GM21390 (cell line): ENCODE measurements at regions not wholly inside any gene's neighbourhood (a gene's known extent, or its start where the extent isn't known, plus 50 kb on each side); places are given as distances from the start of the nearest gene placed in this dataset.
"Not testable (repeated sequence)": the region's sequence is repeated elsewhere in the genome, so short reads cannot be mapped to it uniquely, and the experiment has no call there.

Source experiments
- ATAC-seq: cut with Tn5 transposase; IDR thresholded peaks from one replicate; pipeline ENCODE4 v1.9.1; 2021; ENCODE audit not compliant: unreplicated experiment

DNA sequence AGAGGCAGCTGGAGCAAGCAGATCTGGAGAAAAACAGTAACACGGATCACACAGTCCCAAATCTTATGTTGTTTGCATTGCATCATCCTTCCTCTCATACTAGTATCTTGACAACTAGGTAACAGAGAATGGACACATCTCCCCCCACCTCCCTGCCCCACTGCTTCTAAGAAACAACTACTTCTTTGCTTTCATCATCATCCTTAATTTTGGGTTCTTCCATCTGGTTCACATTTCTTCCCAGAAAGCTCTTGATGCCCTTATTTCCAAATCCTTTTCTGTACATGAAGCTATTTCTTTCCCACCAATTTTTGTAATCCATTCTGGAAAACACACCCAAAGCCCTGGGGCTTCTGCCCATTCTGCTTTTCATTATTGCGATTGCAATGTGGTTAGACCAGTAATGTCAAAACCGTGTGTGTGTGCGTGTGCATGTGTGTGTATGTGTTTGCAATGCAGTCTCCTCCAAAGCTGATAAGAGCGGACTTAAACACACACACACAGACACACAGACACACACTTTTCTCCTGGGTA lies 254.7 kb upstream of the SLC30A5 start:
- no peak for ATAC-seq

- ATAC-seq, result no peak
These were observed 250.0 kb upstream of the SLC30A5 start for GRCh38 chr5:68843624-68844364.

- no peak for ATAC-seq
These were observed 248.7 kb upstream of the SLC30A5 start for GRCh38 chr5:68845131-68845530.

GRCh38 chr5:68846828-68847227 lies 247.0 kb upstream of the SLC30A5 start:
- ATAC-seq, result no peak

DNA sequence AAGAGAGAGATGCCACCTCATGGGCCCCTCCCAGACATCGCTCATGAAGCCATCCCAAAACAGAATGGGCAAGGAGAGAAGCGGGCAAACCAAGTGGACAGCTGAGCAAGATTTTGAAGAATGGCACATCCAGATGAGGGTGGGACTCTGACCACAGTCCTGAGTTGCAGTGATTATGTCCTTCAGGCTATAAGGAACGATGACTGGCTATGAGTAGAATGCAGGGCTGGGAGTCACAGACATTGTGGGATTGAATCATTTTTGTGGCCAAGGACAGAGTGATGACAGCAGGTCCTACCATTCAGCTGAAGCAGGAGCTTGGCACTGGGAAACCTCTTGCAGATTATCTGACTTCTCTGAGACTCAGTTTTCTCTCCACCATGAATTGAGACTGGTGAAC lies 245.7 kb upstream of the SLC30A5 start:
- ATAC-seq, result no peak

DNA sequence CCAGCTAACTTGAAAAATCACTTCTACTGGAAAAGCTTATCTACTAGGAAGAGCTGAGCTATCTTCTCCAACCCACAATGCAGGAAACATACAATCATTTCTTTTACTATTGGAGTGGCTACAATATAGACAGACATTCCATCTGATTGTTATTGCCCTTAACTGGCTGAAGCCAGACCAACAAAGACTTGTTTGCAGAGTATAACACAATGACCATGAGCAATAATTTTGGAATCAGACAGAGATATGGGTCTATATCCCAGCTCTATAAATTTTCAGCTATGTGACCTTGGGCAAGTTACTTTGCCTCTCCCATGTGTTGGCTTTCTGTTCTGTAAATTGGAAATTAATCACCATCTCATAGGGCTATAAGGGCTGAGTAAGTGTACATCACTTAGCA lies 244.7 kb upstream of the SLC30A5 start:
- no peak for ATAC-seq

- ATAC-seq, result no peak
These were observed 243.9 kb upstream of the SLC30A5 start for GRCh38 chr5:68849906-68850305.

DNA sequence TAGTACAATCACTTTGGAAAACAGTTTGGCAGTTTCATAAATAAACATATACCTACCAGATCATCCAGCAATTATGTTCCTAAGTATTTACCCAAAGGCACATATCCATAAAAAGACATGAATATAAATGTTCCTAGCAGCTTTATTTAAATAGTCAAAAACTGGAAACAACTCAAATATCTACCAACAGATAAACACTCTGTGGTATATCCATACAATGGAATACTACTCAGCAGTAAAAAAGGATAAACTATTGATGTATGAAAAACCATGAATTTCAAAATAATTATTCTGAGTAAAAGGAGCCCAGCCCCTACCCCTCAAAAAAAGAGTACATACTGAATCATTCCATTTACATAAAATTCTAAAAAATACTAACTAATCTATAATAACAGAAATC lies 232.7 kb upstream of the SLC30A5 start:
- ATAC-seq, result no peak

DNA sequence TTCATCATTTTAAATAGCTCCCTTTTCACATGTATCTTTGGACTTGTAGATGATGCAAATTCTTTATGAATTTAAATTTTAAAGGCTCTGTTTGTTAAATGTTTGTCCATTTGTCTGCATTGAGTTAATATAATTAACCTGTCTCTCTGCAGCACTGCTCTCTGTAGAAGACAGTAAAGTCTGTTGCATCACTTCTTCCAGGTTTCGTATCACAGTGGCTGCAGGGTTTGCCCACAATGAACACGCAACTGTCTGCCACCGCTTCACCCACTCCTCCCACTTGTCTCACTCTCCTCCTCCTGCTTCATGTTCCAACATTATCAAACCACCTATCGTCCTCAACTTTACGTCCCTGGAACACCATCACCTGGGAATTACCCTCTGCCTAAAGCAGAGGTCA lies 231.3 kb upstream of the SLC30A5 start:
- no peak for ATAC-seq

GRCh38 chr5:68865192-68865591 lies 228.6 kb upstream of the SLC30A5 start:
- ATAC-seq, result not testable (repeated sequence)

DNA sequence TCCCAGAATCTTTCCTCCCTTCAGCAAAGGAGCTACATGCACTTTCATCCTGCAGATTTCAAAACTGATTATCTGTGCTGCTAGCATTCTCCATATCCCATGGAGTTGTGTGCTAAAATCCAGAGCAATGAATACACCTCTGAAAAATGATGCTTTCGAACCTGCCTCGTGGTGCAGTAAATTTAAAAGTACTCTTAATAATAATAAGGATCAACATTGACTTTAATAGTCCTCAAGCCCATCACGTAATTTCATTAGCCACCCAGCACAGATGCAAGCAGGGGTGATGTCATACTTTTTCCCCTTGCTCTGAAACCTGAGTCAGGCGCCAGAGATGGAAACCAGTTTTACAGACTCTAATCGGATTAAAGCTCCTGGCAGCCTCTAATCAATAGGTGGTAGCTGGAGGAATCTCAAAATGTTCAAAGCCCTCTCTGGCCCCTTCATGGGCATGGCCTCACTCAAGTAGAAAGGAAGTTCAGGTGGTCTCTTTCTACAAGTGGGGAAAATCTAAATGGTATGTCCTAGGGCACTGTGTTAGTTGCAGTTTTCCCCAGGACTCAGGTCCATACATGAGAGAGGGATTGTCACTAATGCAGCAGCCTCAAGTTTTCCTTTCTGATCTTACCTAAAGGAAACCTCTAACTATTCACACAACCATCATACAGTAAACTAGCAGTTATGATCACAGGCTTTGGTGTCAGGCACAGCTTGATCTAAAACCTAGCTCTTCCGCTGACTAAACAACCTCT lies 221.6 kb upstream of the SLC30A5 start:
- ATAC-seq, result no peak

- no peak for ATAC-seq
These were observed 220.6 kb upstream of the SLC30A5 start for GRCh38 chr5:68873198-68873597.

DNA sequence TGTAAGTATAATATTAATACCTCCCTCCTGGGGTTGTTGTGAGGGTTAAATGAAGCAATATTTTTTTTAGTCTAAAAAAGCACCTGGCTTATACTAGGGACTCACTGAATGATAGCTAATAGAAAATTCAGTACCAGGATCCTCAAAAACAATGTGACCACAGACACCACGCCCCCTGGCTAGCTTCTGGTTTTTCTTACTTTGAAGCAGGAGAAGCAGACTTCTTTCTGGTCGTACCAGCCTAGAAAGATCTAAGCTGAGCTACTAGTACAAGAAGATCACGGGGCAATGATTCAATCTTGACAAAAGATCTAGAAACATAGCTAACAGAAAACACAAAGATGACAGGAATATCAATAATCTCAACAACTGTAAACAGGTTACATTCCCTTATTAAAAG lies 218.5 kb upstream of the SLC30A5 start:
- no peak for ATAC-seq

DNA sequence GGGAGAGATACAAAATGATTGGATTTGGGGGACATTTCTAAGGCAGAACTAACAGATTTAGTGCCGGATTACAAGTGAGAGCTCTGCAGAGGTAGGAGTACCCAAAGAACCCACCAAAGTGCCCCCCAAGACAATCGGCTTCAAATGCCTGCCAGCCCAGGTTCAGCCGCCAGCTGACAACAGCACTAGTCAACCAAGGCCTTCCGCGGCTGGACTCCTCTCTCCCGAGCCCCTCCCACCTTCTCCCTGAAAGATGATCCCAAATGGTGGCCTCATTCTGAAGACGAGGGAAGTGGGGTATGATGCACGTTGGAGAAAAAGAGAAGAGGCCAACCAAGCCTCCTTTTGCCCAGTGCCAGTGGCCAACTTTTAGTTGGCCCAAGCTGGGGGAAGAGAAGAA lies 210.4 kb upstream of the SLC30A5 start:
- ATAC-seq, result no peak

DNA sequence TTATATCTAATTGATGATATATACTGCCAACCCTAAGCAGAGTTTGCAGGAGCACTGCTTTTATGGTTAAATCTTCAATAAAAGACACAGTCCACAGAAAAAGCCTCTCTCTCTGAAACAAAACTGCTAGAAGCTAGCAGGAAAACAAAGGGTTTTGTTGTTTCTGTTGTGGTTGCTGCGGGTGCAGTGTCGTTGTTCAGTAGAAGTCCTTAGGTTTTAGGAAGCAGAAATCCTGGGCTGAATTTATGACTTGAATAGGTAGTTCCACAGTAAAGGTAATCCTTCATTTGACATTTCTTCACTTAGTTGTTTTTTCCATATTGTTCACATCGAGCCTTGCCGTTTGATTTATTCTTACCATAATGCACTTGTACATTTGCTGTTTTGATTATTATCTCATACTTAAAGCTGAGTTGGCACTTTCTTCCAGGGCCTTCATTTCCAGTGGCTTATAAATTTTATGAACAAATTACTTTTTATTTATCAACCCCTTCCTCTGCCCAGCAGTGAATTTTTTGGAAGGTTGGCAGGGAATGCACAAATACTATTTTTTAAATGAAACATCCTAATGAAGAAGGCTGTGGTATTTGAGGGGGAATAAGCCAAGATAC lies 209.6 kb upstream of the SLC30A5 start:
- no peak for ATAC-seq

DNA sequence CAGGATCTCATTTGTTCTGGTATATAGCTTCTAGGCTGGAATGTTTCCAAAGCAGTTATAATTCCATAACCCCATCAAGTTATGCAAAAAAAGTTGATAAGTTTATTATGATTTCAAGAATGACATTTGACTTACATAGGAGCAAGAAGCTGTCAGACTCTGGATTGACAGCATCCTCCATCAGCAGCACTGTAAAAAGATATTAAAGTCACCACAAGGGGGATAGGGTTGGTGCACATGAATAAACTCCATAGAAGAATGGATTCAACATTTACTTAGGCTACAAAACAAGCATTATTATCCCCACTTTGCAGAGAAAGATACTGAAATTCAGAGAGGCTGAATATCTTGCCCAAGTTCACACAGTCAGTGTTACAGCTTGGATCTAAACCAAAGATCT lies 208.9 kb upstream of the SLC30A5 start:
- ATAC-seq, result no peak

GRCh38 chr5:68886814-68887213 lies 207.0 kb upstream of the SLC30A5 start:
- ATAC-seq, result no peak

DNA sequence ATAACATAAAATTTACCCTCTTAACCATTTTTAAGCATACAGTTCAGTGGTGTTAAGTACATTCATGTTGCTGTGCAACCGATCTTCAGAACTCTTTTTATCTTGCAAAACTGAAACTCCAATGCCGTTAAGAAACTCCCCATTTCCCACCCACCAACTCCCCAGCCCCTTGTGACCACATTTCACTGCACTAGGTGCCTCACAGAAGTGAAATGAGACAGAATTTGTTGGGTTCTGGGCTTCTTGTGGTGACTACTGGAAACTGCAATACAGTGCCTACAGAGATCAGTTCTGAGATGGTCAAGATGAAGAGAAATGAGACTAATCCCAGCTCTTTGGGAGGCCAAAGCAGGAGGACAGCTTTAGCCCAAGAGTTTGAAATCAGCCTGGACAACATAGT lies 202.1 kb upstream of the SLC30A5 start:
- peak; percentile 67 for ATAC-seq

- ATAC-seq, result no peak
These were observed 199.1 kb upstream of the SLC30A5 start for GRCh38 chr5:68894673-68895072.

DNA sequence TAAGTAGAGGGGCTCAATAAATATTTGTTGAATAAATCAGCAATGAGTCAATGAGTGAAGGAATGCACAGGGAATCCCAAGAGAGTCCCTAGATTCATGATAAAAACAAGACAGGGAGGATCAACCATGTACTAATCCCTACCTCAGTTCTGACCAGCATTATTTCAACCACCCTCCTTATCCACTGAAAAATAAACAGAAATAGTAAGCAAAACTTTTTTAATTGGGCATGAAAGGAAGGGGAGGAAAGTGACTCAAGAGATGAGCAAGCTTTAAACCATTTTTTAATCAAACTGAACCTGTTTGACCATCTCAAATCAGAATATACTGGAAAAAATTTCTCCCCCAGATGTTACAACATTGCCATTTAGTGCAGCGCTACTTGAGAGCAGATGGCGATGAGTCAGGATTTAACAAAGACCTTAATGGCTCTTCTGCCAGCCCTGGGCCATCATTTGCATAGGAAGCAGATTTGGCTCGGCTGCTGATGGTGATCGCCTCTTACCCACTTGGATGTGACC lies 194.8 kb upstream of the SLC30A5 start:
- ATAC-seq, result no peak

- ATAC-seq, result no peak
These were observed 181.7 kb upstream of the SLC30A5 start for GRCh38 chr5:68911840-68912690.
